Prostate gland (tissue), 2 donors: ENCODE measurements at regions not wholly inside any gene's neighbourhood (a gene's known extent, or its start where the extent isn't known, plus 50 kb on each side); places are given as distances from the start of the nearest gene placed in this dataset.

Experiments used
- POLR2AphosphoS5 ChIP-seq: sonication (generic); formaldehyde crosslinking; IDR thresholded peaks from one replicate; pipeline ENCODE4 v1.6.1; 2017; ENCODE audit warnings: antibody characterized with exemption
- TF ChIP-seq, protein P1 (sequence below), 4 experiments: fragments of 200-600 bp in 2 of 4; fragments of 450-650 bp in 2 of 4; sonication (generic) in 2 of 4; IDR thresholded peaks; 1 replicate in 3 of 4; 2 replicates in 1 of 4; pipeline ENCODE4 v1.5.1; 2016 to 2019; ENCODE audit warnings: antibody characterized with exemption in 4 of 4, mild to moderate bottlenecking in 2 of 4, moderate library complexity in 2 of 4

DNA sequence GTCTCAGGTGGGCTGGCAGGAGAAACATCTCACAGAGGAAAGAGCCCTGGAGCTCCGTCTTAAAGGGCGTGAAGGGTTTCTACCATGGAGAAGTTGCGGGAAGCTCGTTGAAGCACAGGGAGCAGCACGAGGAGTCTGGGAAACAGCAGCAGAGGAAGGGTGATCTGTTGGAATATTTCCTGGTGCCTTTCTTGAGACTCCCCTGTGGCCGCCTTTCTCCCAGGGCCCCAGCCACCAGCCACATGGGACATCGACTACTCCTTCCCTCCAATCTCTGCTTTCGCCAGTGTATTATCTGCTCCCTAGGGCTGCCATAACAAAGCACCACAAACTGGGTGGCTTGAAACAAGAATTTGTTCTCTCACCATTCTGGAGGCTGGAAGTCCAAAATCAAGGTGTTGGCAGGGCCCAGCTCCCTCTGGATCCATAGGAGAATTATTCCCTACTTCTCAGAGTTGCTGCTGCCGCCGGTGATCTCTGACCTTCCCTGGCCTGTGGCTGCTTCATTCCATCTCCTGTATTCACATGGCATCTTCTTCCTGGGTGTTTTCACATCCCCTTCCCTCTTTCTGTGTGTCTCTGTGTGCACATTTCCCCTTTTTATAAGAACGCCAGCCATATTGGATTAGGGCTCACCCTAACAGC is 152.8 kb upstream of the GSC start:
- TF ChIP-seq, protein P1, sequence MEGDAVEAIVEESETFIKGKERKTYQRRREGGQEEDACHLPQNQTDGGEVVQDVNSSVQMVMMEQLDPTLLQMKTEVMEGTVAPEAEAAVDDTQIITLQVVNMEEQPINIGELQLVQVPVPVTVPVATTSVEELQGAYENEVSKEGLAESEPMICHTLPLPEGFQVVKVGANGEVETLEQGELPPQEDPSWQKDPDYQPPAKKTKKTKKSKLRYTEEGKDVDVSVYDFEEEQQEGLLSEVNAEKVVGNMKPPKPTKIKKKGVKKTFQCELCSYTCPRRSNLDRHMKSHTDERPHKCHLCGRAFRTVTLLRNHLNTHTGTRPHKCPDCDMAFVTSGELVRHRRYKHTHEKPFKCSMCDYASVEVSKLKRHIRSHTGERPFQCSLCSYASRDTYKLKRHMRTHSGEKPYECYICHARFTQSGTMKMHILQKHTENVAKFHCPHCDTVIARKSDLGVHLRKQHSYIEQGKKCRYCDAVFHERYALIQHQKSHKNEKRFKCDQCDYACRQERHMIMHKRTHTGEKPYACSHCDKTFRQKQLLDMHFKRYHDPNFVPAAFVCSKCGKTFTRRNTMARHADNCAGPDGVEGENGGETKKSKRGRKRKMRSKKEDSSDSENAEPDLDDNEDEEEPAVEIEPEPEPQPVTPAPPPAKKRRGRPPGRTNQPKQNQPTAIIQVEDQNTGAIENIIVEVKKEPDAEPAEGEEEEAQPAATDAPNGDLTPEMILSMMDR (IDR thresholded peaks at IDR 0.05) = no peak
- no peak for TF ChIP-seq POLR2AphosphoS5
